SK-N-SH treated with all-trans-retinoic acid at 6 μM for 48 hours (cell line): ENCODE measurements at regions not wholly inside any gene's neighbourhood (a gene's known extent, or its start where the extent isn't known, plus 50 kb on each side); places are given as distances from the start of the nearest gene placed in this dataset.

Source experiments
- ATAC-seq: fragments of 200-7000 bp; cut with Tn5 transposase; 3 replicates; pipeline ENCODE4 v1.9.1; 2020; ENCODE audit warnings: mild to moderate bottlenecking, moderate library complexity
- ARNTL ChIP-seq: fragments of 450-650 bp; formaldehyde crosslinking; IDR thresholded peaks from 2 replicates; pipeline ENCODE4 v1.5.0; 2020; ENCODE audit warnings: low read depth, mild to moderate bottlenecking, moderate library complexity, borderline replicate concordance
- BACH2 ChIP-seq: fragments of 250-450 bp; sonication (Bioruptor Pico); IDR thresholded peaks from 2 replicates; pipeline ENCODE4 v1.9.0; 2021; ENCODE audit warnings: mild to moderate bottlenecking, borderline replicate concordance
- ESRRG ChIP-seq: fragments of 250-450 bp; sonication (Bioruptor Pico); IDR thresholded peaks from 2 replicates; pipeline ENCODE4 v1.6.1; 2021; ENCODE audit warnings: mild to moderate bottlenecking
- GLIS3 ChIP-seq: fragments of 250-450 bp; sonication (Bioruptor Pico); IDR thresholded peaks from 2 replicates; pipeline ENCODE4 v1.5.0; 2020; ENCODE audit warnings: mild to moderate bottlenecking, moderate library complexity
- ISL1 ChIP-seq: fragments of 250-450 bp; sonication (Bioruptor Pico); IDR thresholded peaks from 2 replicates; pipeline ENCODE4 v2.1.2; 2022; ENCODE audit warnings: mild to moderate bottlenecking, moderate library complexity
- OSR1 ChIP-seq: fragments of 250-450 bp; sonication (Bioruptor Pico); IDR thresholded peaks from 2 replicates; pipeline ENCODE4 v1.8.0; 2022; ENCODE audit warnings: moderate library complexity, mild to moderate bottlenecking, inconsistent platforms
- PPARA ChIP-seq: fragments of 250-450 bp; sonication (Bioruptor Pico); IDR thresholded peaks from 2 replicates; pipeline ENCODE4 v1.5.0; 2020; ENCODE audit warnings: mild to moderate bottlenecking, borderline replicate concordance
- RARB ChIP-seq: fragments of 250-450 bp; sonication (Bioruptor Pico); IDR thresholded peaks from 2 replicates; pipeline ENCODE4 v1.8.0; 2021; ENCODE audit warnings: mild to moderate bottlenecking, moderate library complexity
- SNAI2 ChIP-seq: fragments of 250-450 bp; sonication (Bioruptor Pico); IDR thresholded peaks from 2 replicates; pipeline ENCODE4 v1.5.0; 2020; ENCODE audit warnings: mild to moderate bottlenecking, moderate library complexity
- TCF4 ChIP-seq: fragments of 250-450 bp; sonication (Bioruptor Pico); IDR thresholded peaks from 2 replicates; pipeline ENCODE4 v1.8.0; 2021; ENCODE audit warnings: mild to moderate bottlenecking, moderate library complexity, borderline replicate concordance
- TOX ChIP-seq: fragments of 250-450 bp; sonication (Bioruptor Pico); IDR thresholded peaks from 2 replicates; pipeline ENCODE4 v1.8.0; 2021; ENCODE audit warnings: mild to moderate bottlenecking, moderate library complexity, borderline replicate concordance
- ZC3H10 ChIP-seq: fragments of 250-450 bp; sonication (Bioruptor Pico); IDR thresholded peaks from 2 replicates; pipeline ENCODE4 v1.5.1; 2021; ENCODE audit warnings: mild to moderate bottlenecking, moderate library complexity
- ZFP3 ChIP-seq: fragments of 250-450 bp; sonication (Bioruptor Pico); IDR thresholded peaks from 2 replicates; pipeline ENCODE4 v1.5.0; 2020; ENCODE audit warnings: mild to moderate bottlenecking, moderate library complexity
- ZFP30 ChIP-seq: fragments of 450-650 bp; formaldehyde crosslinking; IDR thresholded peaks from 2 replicates; pipeline ENCODE4 v1.5.0; 2022; ENCODE audit warnings: mild to moderate bottlenecking, moderate library complexity
- ZNF70 ChIP-seq: fragments of 450-650 bp; formaldehyde crosslinking; IDR thresholded peaks from 2 replicates; pipeline ENCODE4 v1.5.0; 2020; ENCODE audit warnings: mild to moderate bottlenecking, moderate library complexity
- ZNF8 ChIP-seq: fragments of 450-650 bp; formaldehyde crosslinking; IDR thresholded peaks from 2 replicates; pipeline ENCODE4 v1.5.0; 2020; ENCODE audit warnings: mild to moderate bottlenecking, moderate library complexity
- TF ChIP-seq, protein P1 (sequence below): fragments of 250-450 bp; sonication (Bioruptor Pico); IDR thresholded peaks from 2 replicates; pipeline ENCODE4 v1.5.1; 2021; ENCODE audit warnings: mild to moderate bottlenecking, moderate library complexity
- TF ChIP-seq, protein P2 (sequence below): fragments of 250-450 bp; sonication (Bioruptor Pico); IDR thresholded peaks from 2 replicates; pipeline ENCODE4 v1.5.1; 2020; ENCODE audit warnings: low read depth, mild to moderate bottlenecking, moderate library complexity
- TF ChIP-seq, protein P3 (sequence below): fragments of 250-450 bp; sonication (Bioruptor Pico); IDR thresholded peaks from 2 replicates; pipeline ENCODE4 v1.5.0; 2020; ENCODE audit warnings: mild to moderate bottlenecking, moderate library complexity
- TF ChIP-seq, protein P4 (sequence below): fragments of 250-450 bp; sonication (Bioruptor Pico); IDR thresholded peaks from 2 replicates; pipeline ENCODE4 v1.8.0; 2021; ENCODE audit warnings: low read depth, mild to moderate bottlenecking, moderate library complexity, borderline replicate concordance
- TF ChIP-seq, protein P5 (sequence below): fragments of 250-450 bp; sonication (Bioruptor Pico); IDR thresholded peaks from 2 replicates; pipeline ENCODE4 v1.8.0; 2020; ENCODE audit warnings: mild to moderate bottlenecking, moderate library complexity, borderline replicate concordance

DNA sequence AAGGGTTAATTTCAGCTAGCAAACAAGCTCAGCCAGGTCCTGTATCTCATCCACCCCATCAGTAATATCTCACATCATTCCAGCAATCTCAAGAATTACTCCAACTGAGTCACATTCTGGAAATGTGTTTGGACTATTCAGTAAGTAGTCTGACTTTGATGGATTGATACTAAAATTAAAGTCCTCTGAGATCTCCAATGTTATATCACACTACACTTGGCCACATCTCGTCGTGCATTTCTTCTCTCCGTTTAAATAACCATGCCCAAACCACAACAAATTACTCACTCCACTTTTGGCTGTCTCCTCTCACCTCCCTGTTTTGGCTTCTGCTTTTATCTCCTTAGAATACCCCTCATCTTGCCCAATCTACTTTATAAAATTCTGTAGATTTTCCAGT is 292.2 kb downstream of the PYDC2 start:
- no peak for TF ChIP-seq PPARA (CRISPR knock-in tag)
- TF ChIP-seq, protein P1, sequence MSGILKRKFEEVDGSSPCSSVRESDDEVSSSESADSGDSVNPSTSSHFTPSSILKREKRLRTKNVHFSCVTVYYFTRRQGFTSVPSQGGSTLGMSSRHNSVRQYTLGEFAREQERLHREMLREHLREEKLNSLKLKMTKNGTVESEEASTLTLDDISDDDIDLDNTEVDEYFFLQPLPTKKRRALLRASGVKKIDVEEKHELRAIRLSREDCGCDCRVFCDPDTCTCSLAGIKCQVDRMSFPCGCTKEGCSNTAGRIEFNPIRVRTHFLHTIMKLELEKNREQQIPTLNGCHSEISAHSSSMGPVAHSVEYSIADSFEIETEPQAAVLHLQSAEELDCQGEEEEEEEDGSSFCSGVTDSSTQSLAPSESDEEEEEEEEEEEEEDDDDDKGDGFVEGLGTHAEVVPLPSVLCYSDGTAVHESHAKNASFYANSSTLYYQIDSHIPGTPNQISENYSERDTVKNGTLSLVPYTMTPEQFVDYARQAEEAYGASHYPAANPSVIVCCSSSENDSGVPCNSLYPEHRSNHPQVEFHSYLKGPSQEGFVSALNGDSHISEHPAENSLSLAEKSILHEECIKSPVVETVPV (CRISPR knock-in tag) = no peak
- TF ChIP-seq ARNTL (CRISPR knock-in tag) = no peak
- no peak for TF ChIP-seq ZC3H10
- TF ChIP-seq ESRRG (CRISPR knock-in tag) = no peak
- no peak for TF ChIP-seq TCF4 (CRISPR knock-in tag)
- TF ChIP-seq GLIS3 = no peak
- no peak for ATAC-seq

DNA sequence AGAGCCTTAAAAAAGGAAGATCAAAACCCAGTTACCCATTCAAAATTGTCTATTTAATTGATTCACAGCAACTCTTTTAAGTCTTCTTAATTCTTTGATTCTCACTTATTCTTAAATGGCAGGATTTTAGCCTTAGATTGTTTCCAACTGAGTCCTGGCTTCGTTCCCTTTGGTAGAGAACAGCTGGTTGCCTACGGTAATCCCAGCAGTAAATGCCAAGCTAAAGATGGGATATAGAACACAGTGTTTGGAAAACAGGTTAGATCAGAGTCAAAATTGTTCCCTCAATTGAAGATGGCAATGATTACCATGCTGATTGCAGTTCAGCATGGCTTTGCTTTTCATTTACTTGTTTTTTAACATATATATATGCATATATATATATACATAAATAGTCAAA is 300.9 kb downstream of the PYDC2 start:
- peak; percentile 37 for ATAC-seq
- TF ChIP-seq ZFP3 (CRISPR knock-in tag) (no peak), TOX (CRISPR knock-in tag) (no peak), ARNTL (CRISPR knock-in tag) (no peak), ESRRG (CRISPR knock-in tag) (no peak), GLIS3 (no peak), TCF4 (CRISPR knock-in tag) (no peak), ZNF8 (no peak), BACH2 (CRISPR knock-in tag) (no peak), ISL1 (CRISPR knock-in tag) (no peak), SNAI2 (no peak), ZFP30 (CRISPR knock-in tag) (no peak), RARB (CRISPR knock-in tag) (no peak), ZC3H10 (no peak)
- TF ChIP-seq, protein P2, sequence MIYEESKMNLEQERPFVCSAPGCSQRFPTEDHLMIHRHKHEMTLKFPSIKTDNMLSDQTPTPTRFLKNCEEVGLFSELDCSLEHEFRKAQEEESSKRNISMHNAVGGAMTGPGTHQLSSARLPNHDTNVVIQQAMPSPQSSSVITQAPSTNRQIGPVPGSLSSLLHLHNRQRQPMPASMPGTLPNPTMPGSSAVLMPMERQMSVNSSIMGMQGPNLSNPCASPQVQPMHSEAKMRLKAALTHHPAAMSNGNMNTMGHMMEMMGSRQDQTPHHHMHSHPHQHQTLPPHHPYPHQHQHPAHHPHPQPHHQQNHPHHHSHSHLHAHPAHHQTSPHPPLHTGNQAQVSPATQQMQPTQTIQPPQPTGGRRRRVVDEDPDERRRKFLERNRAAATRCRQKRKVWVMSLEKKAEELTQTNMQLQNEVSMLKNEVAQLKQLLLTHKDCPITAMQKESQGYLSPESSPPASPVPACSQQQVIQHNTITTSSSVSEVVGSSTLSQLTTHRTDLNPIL (CRISPR knock-in tag) = no peak
- TF ChIP-seq, protein P3, sequence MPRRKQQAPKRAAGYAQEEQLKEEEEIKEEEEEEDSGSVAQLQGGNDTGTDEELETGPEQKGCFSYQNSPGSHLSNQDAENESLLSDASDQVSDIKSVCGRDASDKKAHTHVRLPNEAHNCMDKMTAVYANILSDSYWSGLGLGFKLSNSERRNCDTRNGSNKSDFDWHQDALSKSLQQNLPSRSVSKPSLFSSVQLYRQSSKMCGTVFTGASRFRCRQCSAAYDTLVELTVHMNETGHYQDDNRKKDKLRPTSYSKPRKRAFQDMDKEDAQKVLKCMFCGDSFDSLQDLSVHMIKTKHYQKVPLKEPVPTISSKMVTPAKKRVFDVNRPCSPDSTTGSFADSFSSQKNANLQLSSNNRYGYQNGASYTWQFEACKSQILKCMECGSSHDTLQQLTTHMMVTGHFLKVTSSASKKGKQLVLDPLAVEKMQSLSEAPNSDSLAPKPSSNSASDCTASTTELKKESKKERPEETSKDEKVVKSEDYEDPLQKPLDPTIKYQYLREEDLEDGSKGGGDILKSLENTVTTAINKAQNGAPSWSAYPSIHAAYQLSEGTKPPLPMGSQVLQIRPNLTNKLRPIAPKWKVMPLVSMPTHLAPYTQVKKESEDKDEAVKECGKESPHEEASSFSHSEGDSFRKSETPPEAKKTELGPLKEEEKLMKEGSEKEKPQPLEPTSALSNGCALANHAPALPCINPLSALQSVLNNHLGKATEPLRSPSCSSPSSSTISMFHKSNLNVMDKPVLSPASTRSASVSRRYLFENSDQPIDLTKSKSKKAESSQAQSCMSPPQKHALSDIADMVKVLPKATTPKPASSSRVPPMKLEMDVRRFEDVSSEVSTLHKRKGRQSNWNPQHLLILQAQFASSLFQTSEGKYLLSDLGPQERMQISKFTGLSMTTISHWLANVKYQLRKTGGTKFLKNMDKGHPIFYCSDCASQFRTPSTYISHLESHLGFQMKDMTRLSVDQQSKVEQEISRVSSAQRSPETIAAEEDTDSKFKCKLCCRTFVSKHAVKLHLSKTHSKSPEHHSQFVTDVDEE (CRISPR knock-in tag) = no peak
- TF ChIP-seq, protein P4, sequence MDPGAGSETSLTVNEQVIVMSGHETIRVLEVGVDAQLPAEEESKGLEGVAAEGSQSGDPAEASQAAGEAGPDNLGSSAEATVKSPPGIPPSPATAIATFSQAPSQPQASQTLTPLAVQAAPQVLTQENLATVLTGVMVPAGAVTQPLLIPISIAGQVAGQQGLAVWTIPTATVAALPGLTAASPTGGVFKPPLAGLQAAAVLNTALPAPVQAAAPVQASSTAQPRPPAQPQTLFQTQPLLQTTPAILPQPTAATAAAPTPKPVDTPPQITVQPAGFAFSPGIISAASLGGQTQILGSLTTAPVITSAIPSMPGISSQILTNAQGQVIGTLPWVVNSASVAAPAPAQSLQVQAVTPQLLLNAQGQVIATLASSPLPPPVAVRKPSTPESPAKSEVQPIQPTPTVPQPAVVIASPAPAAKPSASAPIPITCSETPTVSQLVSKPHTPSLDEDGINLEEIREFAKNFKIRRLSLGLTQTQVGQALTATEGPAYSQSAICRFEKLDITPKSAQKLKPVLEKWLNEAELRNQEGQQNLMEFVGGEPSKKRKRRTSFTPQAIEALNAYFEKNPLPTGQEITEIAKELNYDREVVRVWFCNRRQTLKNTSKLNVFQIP (CRISPR knock-in tag) = no peak

DNA sequence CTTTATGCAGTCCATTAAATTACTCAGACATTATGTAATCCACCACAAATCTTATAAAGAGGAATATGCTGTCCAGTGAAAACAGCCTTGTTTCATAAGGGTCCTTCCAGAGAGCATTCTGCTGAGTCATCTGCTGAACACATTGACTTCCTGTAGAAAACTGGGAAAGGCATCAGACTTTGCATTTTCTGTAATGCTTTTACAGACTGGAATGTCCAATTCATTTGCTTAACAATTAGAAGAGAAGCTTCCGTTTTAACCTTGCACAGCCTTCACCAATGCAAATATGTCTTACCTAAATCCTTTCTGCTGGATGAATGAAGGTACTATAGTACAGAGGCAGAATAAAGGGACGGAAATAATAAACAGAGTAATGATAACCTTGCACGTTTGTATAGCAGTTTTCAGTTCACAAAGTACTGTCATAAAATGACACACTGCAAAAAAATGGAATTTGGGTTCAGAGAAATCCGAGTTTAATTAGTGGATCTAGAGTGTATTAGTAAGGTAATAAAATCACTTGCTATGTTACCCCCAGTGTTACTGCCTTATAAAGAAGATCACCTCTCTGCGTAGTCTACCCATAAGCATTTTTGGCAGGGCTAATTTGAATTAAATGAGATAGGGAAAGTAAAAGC is 301.5 kb downstream of the PYDC2 start:
- peak; percentile 93 for ATAC-seq
- TF ChIP-seq ZNF70 (no peak), ESRRG (CRISPR knock-in tag) (no peak), ZC3H10 (no peak), RARB (CRISPR knock-in tag) (no peak), ZNF8 (no peak), ISL1 (CRISPR knock-in tag) (0 out of 2 replicates have a peak, but pooled peaks have one; percentile 21), TCF4 (CRISPR knock-in tag) (no peak), SNAI2 (no peak)

DNA sequence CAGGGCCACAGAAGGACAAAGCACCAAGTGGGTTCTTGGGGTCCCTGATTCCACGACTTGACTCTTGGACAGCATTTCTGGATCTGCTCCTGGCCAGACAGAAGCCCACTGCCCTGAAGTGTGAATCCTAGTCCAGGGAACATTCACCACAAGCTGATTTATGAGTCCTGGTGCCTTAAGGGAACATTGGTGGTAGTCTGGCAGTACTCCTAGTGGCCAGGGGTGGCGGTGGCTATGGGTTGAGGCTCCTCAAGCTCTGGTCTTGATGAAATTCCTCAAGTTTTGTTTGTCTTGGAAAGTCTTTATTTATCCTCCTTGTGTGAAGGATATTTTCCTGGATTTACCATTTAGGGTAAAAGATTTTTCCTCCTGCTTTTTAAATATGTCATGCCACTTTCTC is 307.5 kb downstream of the PYDC2 start:
- no peak for ATAC-seq
- no peak for TF ChIP-seq SNAI2
- TF ChIP-seq OSR1 (CRISPR knock-in tag) = no peak
- no peak for TF ChIP-seq TCF4 (CRISPR knock-in tag)
- TF ChIP-seq, protein P5, sequence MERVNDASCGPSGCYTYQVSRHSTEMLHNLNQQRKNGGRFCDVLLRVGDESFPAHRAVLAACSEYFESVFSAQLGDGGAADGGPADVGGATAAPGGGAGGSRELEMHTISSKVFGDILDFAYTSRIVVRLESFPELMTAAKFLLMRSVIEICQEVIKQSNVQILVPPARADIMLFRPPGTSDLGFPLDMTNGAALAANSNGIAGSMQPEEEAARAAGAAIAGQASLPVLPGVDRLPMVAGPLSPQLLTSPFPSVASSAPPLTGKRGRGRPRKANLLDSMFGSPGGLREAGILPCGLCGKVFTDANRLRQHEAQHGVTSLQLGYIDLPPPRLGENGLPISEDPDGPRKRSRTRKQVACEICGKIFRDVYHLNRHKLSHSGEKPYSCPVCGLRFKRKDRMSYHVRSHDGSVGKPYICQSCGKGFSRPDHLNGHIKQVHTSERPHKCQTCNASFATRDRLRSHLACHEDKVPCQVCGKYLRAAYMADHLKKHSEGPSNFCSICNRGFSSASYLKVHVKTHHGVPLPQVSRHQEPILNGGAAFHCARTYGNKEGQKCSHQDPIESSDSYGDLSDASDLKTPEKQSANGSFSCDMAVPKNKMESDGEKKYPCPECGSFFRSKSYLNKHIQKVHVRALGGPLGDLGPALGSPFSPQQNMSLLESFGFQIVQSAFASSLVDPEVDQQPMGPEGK = no peak
